PC-3 (cell line): ENCODE measurements at regions not wholly inside any gene's neighbourhood (a gene's known extent, or its start where the extent isn't known, plus 50 kb on each side); places are given as distances from the start of the nearest gene placed in this dataset.

Experiments used
- ATAC-seq: fragments of 200-7000 bp; cut with Tn5 transposase; 2 replicates; pipeline ENCODE4 v1.9.1; 2020; ENCODE audit warnings: mild to moderate bottlenecking, moderate library complexity
- BruUV-seq: library from RNA; stranded (reverse); fragments of 400-500 nt; replicated peaks from 2 replicates; lab custom pipeline; 2021; lab: Mats Ljungman, UMichigan
- CTCF ChIA-PET: fragments of 300-600 bp; sonication (Branson Sonifier 250); formaldehyde crosslinking; loops from one replicate; lab custom pipeline; 2022; ENCODE audit warnings: antibody characterized with exemption; lab: Charles Lee
- POLR2A ChIA-PET: fragments of 300-600 bp; sonication (Branson Sonifier 250); formaldehyde crosslinking; loops from one replicate; lab custom pipeline; 2022; ENCODE audit warnings: antibody characterized with exemption; ENCODE audit not compliant: unreplicated experiment; lab: Charles Lee
- DNase-seq: peaks from one replicate; pipeline ENCODE4 v3.0.0-alpha.2; 2015
- H2AFZ ChIP-seq: fragments of 300-600 bp; sonication (generic); 2 replicates; pipeline ENCODE4 v1.6.0; 2016; ENCODE audit warnings: antibody characterized with exemption, low read length
- H3F3A ChIP-seq: fragments of 300-600 bp; sonication (generic); one replicate; pipeline ENCODE4 v1.6.0; 2017; ENCODE audit warnings: antibody characterized with exemption, low read length, control low read depth, mild to moderate bottlenecking; ENCODE audit not compliant: unreplicated experiment
- H3K27ac ChIP-seq: fragments of 300-600 bp; sonication (generic); 2 replicates; pipeline ENCODE4 v1.5.1; 2016; ENCODE audit warnings: mild to moderate bottlenecking, low read length
- H3K27me3 ChIP-seq: fragments of 300-600 bp; sonication (generic); 2 replicates; pipeline ENCODE4 v1.6.1; 2016; ENCODE audit warnings: low read length, mixed read lengths
- H3K36me3 ChIP-seq: fragments of 300-600 bp; sonication (generic); 2 replicates; pipeline ENCODE4 v1.6.1; 2016; ENCODE audit warnings: low read depth, mixed run types, low read length, mixed read lengths
- H3K4me1 ChIP-seq: fragments of 300-600 bp; sonication (generic); 2 replicates; pipeline ENCODE4 v1.5.1; 2016; ENCODE audit warnings: low read length; ENCODE audit not compliant: insufficient read depth
- H3K4me2 ChIP-seq: fragments of 300-600 bp; sonication (generic); 2 replicates; pipeline ENCODE4 v1.6.0; 2016; ENCODE audit warnings: low read length
- H3K4me3 ChIP-seq: fragments of 300-600 bp; sonication (generic); 2 replicates; pipeline ENCODE4 v1.5.1; 2016; ENCODE audit warnings: mild to moderate bottlenecking, low read length, mixed read lengths
- H3K79me2 ChIP-seq: fragments of 300-600 bp; sonication (generic); 2 replicates; pipeline ENCODE4 v1.6.1; 2017; ENCODE audit warnings: low read length, mixed read lengths
- H3K9ac ChIP-seq: fragments of 300-600 bp; sonication (generic); 2 replicates; pipeline ENCODE4 v1.6.0; 2016; ENCODE audit warnings: mild to moderate bottlenecking, low read length
- H3K9me2 ChIP-seq: fragments of 300-600 bp; sonication (generic); replicated peaks from 2 replicates; pipeline ENCODE4 v1.6.1; 2016; ENCODE audit warnings: mixed run types, low read length, mixed read lengths
- H3K9me3 ChIP-seq: fragments of 300-600 bp; sonication (generic); 2 replicates; pipeline ENCODE4 v1.6.1; 2016; ENCODE audit warnings: low read length, mixed read lengths
- H4K20me1 ChIP-seq: fragments of 300-600 bp; sonication (generic); 2 replicates; pipeline ENCODE4 v1.6.1; 2016; ENCODE audit warnings: low read length, mixed read lengths
- CTCF ChIP-seq: fragments of 300-600 bp; sonication (generic); conservative IDR thresholded peaks from 2 replicates; pipeline ENCODE4 v1.5.1; 2017; ENCODE audit warnings: antibody characterized with exemption, low read depth, mild to moderate bottlenecking, low read length
- EZH2 ChIP-seq: fragments of 300-600 bp; sonication (generic); IDR thresholded peaks from one replicate; pipeline ENCODE4 v1.6.1; 2017; ENCODE audit warnings: antibody characterized with exemption, mild to moderate bottlenecking, low read length; ENCODE audit not compliant: unreplicated experiment
- EZH2phosphoT487 ChIP-seq: fragments of 300-600 bp; sonication (generic); IDR thresholded peaks from 2 replicates; pipeline ENCODE4 v1.6.1; 2018; ENCODE audit warnings: mild to moderate bottlenecking, antibody characterized with exemption, low read length, borderline replicate concordance
- intact Hi-C: fragments of 100-400 bp; cut with micrococcal nuclease; formaldehyde crosslinking; loops from 2 replicates; pipeline ENCODE4 v1.9.0; 2023

GRCh38 chr21:17348849-17349248 is 164.0 kb upstream of the CXADR start:
- TF ChIP-seq EZH2 (no peak), CTCF (no peak), EZH2phosphoT487 (no peak)
- ATAC-seq (no peak), DNase-seq (no peak)
- Histone ChIP-seq H2AFZ (no peak overlapping the region), H3K9me3 (peaks cover 11% of the 10 kb centered on the region; the same call in 1 of the 2 replicates), H3K36me3 (no peaks in the 10 kb centered on the region), H3K4me2 (no peak overlapping the region), H3K4me1 (no peaks in the 10 kb centered on the region), H3K27ac (no peak overlapping the region), H3K4me3 (no peak overlapping the region), H3K9me2 (no peaks in the 10 kb centered on the region), H3K9ac (no peak overlapping the region), H3K79me2 (no peaks in the 10 kb centered on the region), H4K20me1 (no peaks in the 10 kb centered on the region), H3F3A (no peaks in the 10 kb centered on the region), H3K27me3 (no peaks in the 10 kb centered on the region)
- intact Hi-C loops = no loop called here
- CTCF ChIA-PET = no interaction called here
- POLR2A ChIA-PET = no interaction called here
- no TSS peak for BruUV-seq

- H2AFZ ChIP-seq = no peak overlapping the region
- no peak overlapping the region for H3K4me3 ChIP-seq
- ATAC-seq (no peak), DNase-seq (no peak)
- H3K4me2 ChIP-seq = no peak overlapping the region
- no peak overlapping the region for H3K27ac ChIP-seq
- peaks cover 11% of the 10 kb centered on the region; the same call in 1 of the 2 replicates for H3K9me3 ChIP-seq
- H3K9ac ChIP-seq = no peak overlapping the region
- no peaks in the 10 kb centered on the region for H3K27me3 ChIP-seq
- intact Hi-C loops = no loop called here
- H3K4me1 ChIP-seq = no peaks in the 10 kb centered on the region
- no peaks in the 10 kb centered on the region for H3K36me3 ChIP-seq
- no peaks in the 10 kb centered on the region for H4K20me1 ChIP-seq
- TF ChIP-seq EZH2 (no peak), CTCF (no peak), EZH2phosphoT487 (no peak)
- no TSS peak for BruUV-seq
- no peaks in the 10 kb centered on the region for H3K9me2 ChIP-seq
- no peaks in the 10 kb centered on the region for H3F3A ChIP-seq
- no peaks in the 10 kb centered on the region for H3K79me2 ChIP-seq
- POLR2A ChIA-PET = no interaction called here
- CTCF ChIA-PET = no interaction called here
Observed at GRCh38 chr21:17351766-17352165, 161.1 kb upstream of the CXADR start.

GRCh38 chr21:17352996-17353655 is 159.7 kb upstream of the CXADR start:
- BruUV-seq = no TSS peak

More at GRCh38 chr21:17352996-17353655, 159.7 kb upstream of the CXADR start:
- H3F3A ChIP-seq = no peaks in the 10 kb centered on the region
- no peaks in the 10 kb centered on the region for H3K36me3 ChIP-seq
- intact Hi-C loops = no loop called here
- H3K4me1 ChIP-seq = no peaks in the 10 kb centered on the region
- no peaks in the 10 kb centered on the region for H3K79me2 ChIP-seq
- no peak overlapping the region for H3K4me3 ChIP-seq
- no peak overlapping the region for H3K9ac ChIP-seq
- 0 out of 2 replicates have a peak, but pooled peaks cover 3% of the 10 kb centered on the region for H3K27me3 ChIP-seq
- 0 out of 2 replicates have a peak, but pooled peaks cover 6% of the 10 kb centered on the region for H3K9me3 ChIP-seq
- no peak overlapping the region for H3K27ac ChIP-seq
- DNase-seq = no peak
- no peaks in the 10 kb centered on the region for H4K20me1 ChIP-seq
- no peak overlapping the region for H3K4me2 ChIP-seq
- no peaks in the 10 kb centered on the region for H3K9me2 ChIP-seq
- TF ChIP-seq EZH2 (no peak), EZH2phosphoT487 (no peak), CTCF (no peak)
- no peak for ATAC-seq
- H2AFZ ChIP-seq = no peak overlapping the region
- ChIA-PET CTCF (no interaction called here), POLR2A (no interaction called here)
